H1 (cell line): ENCODE measurements at regions not wholly inside any gene's neighbourhood (a gene's known extent, or its start where the extent isn't known, plus 50 kb on each side); places are given as distances from the start of the nearest gene placed in this dataset.

Source experiments
- CHD7 ChIP-seq: fragments of 300-600 bp; sonication (generic); IDR thresholded peaks from 2 replicates; pipeline ENCODE4 v1.7.1; 2012; ENCODE audit warnings: low read length, moderate library complexity, mild to moderate bottlenecking, inconsistent platforms; ENCODE audit not compliant: insufficient replicate concordance
- CREB1 ChIP-seq: IDR thresholded peaks from 2 replicates; pipeline ENCODE4 v1.6.1; 2012; ENCODE audit warnings: inconsistent platforms
- GABPA ChIP-seq: IDR thresholded peaks from 2 replicates; pipeline ENCODE4 v1.6.1; 2011; ENCODE audit warnings: mild to moderate bottlenecking, low read length, moderate library complexity, borderline replicate concordance; ENCODE audit not compliant: insufficient read depth

GRCh38 chr14:26773906-26774593, 176.2 kb upstream of the NOVA1 start (continued):
- no peak for TF ChIP-seq CHD7
- no peak for TF ChIP-seq GABPA
- no peak for TF ChIP-seq CREB1
